ENCODE measurements at regions not wholly inside any gene's neighbourhood (a gene's known extent, or its start where the extent isn't known, plus 50 kb on each side); places are given as distances from the start of the nearest gene placed in this dataset.

- CTCF ChIA-PET = interaction anchor here (1.5 kb wide), 1 partner anchor 428 kb away, joined by 3 read pairs; no protein-coding TSS in a partner anchor
- H3K9me3 ChIP-seq (replicated peaks; ENCODE audit: control insufficient read depth, insufficient read depth, low read length) = no peaks in the 10 kb centered on the region
- POLR2A ChIA-PET = interaction anchor here (0.6 kb wide), 1 partner anchor 693 kb away, joined by 3 read pairs; no protein-coding TSS in a partner anchor
- TF ChIP-seq ZNF592 (IDR thresholded peaks at IDR 0.05) (no peak), EGR1 (IDR thresholded peaks at IDR 0.05; ENCODE audit: borderline replicate concordance in 1 of 2, low read depth in 2 of 2, low read length in 2 of 2) (no peak), MXI1 (IDR thresholded peaks at IDR 0.05; ENCODE audit: low read depth, low read length) (no peak)
- intact Hi-C loops (cut with micrococcal nuclease; ENCODE audit: unreplicated experiment) (no loop called here), in situ Hi-C loops (cut with MboI) (no loop called here)
- H2AFZ ChIP-seq (ENCODE audit: control insufficient read depth, low read depth, low read length) = no peak overlapping the region
- RAD21 ChIA-PET (ENCODE audit: unreplicated experiment) = no interaction called here
- no peak overlapping the region for H3K9ac ChIP-seq (ENCODE audit: control insufficient read depth, insufficient read depth, low read length)
- no peaks in the 10 kb centered on the region for H3K4me1 ChIP-seq (ENCODE audit: control insufficient read depth, insufficient read depth, low read length)
- no TSS peak for BruUV-seq (replicated peaks)
- no peak overlapping the region for H3K4me3 ChIP-seq
- H3K4me2 ChIP-seq (ENCODE audit: control insufficient read depth, insufficient read depth) = no peak overlapping the region
- DNase-seq (ENCODE audit: low read depth, low spot score) (no peak), FAIRE-seq (no peak), ATAC-seq (no peak)
- no peaks in the 10 kb centered on the region for H3K27me3 ChIP-seq (replicated peaks in 1 of 2; ENCODE audit: control insufficient read depth in 2 of 2, insufficient read depth in 2 of 2, low read length in 1 of 2)
- H3K27ac ChIP-seq (ENCODE audit: control insufficient read depth, insufficient read depth) = no peak overlapping the region
- H3K36me3 ChIP-seq (ENCODE audit: control insufficient read depth in 2 of 2, insufficient read depth in 2 of 2, low read length in 1 of 2) = no peaks in the 10 kb centered on the region
- H4K20me1 ChIP-seq (ENCODE audit: control insufficient read depth, insufficient read depth) = no peaks in the 10 kb centered on the region
- SMC1A ChIA-PET (ENCODE audit: uncharacterized antibody, unreplicated experiment) = no interaction called here
- H3K79me2 ChIP-seq (ENCODE audit: control insufficient read depth, insufficient read depth, low read length) = no peaks in the 10 kb centered on the region
- 7% methylated on average over 1 of the region's 1 CpG for WGBS (ENCODE audit: insufficient coverage, insufficient replicate concordance, low lambda C conversion rate, missing lambda C conversion rate)
Measured at GRCh38 chr3:34534013-34534412, 735.6 kb downstream of the PDCD6IP start.
